Stimulated activated naive CD8-positive, alpha-beta T cell treated with anti-CD3 and anti-CD28 coated beads, Interleukin-15, Interleukin-2, amounts not matched to agents 100 U/mL and 50 U/mL, for 24 hours (primary cell): ENCODE measurements at regions not wholly inside any gene's neighbourhood (a gene's known extent, or its start where the extent isn't known, plus 50 kb on each side); places are given as distances from the start of the nearest gene placed in this dataset.
A peak's percentile ranks its signal among the peaks of the same experiment; 100 is the strongest.
"Not testable (repeated sequence)": the region's sequence is repeated elsewhere in the genome, so short reads cannot be mapped to it uniquely, and the experiment has no call there.

Experiments used
- ATAC-seq: fragments of 150-1000 bp; cut with Tn5 transposase; one replicate; pipeline ENCODE4 v1.10.0; 2021
- DNase-seq: peaks from one replicate; pipeline ENCODE4 v3.0.0; 2021

DNA sequence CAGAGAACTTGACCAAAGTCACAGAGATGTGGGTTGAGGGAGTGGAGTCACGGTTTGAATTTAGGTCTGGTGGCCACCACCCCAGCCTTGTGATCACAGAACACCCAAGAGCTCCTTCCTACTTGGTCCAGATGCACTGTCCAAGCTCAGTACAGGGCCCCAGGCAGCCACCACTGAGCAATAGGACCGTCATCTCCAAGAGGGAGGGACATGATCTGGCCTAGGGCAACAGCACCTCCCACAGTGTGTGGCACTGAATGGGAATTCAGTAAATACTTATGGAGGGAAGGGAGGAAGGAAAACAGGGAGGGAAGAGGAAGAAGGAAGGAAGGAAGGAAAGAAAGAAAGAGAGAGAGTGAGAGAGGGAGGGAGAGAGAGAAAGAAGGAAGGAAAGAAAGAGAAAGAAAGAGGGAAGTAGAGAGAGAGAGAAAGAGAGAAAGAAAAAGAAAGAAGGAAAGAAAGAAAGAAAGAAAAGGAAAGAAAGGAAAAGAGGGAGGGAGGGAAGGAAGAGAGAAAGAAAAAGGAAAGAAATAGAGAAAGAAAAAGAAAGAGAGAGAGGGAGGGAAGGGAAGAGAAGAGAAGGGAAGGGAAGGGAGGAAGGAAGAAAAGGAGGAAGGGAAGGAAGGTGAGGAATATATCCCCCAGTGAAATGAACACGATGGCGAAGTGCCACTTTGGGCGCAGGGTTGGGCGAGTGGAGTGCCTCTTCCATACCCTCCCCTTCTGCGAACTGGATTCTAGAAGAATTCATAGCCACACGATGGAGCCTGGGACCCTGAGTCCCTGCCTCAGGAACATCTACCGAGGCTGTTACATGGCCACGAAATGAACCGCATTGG lies 243.7 kb downstream of the TFAP2C start:
- DNase-seq (no peak), ATAC-seq (no peak)

DNA sequence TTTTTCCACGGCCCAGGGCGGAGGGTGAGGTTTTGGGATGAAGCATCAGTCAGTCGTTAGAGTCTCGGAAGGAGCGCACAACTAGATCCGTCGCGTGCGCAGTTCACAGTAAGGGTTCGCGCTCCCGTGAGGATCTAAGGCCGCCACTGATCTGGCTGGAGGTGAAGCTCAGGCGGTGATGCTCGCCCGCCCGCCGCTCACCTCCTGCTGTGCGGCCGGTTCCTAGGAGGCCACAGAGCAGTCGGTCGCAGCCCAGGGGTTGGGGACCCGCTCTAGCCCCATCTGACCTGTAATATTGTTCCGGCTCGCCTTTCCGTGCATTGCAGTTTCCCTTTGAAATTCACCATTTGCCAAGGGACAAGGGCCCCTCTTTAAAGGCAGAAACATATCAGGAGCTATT lies 244.7 kb downstream of the TFAP2C start:
- ATAC-seq (no peak), DNase-seq (no peak)

DNA sequence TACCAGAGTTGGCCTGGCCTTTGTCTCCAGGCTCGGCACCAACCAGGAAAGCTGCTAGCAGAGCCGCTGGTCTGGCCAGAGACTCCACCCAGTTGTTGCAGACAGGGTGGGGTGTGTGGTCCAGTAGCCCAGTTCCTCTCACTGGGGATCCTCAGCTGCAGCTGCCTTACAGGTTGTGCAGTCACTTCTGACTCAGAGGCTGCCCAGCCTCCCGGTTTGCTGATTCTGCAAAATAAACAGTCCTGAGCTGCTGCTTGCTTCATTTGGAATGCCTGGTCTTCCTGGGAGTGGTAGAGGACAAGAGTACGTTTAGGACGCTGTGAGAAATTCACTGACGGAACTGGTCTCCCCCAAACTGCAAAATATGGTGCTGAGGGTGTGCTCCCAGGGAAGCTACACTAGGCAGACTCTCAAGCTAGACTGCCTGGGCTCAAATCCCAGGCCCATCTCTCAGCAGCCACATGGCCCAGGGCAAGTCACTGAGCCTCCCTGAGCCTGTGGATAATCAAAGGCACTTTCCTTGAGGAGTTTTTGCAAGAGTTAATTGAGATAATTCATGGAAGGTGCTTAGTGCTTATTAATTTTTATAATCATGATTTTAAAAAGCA lies 246.1 kb downstream of the TFAP2C start:
- DNase-seq (no peak), ATAC-seq (no peak)

DNA sequence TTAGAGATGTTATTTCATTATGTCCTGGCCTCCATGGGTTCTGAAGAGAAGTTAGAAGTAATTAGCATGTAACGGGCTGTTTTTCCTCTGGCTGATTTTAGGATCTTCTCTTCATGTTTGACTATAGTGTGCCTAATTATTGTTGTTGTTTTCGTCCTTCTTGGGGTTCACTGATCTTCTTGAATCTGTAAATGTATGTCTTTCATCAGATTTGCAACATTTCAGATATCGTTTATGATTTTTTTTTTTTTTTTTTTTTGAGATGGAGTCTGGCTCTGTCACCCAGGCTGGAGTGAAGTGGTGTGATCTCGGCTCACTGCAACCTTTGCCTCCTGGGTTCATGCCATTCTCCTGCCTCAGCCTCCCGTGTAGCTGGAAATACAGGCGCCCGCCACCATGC lies 246.7 kb downstream of the TFAP2C start:
- ATAC-seq, result no peak
- no peak for DNase-seq

DNA sequence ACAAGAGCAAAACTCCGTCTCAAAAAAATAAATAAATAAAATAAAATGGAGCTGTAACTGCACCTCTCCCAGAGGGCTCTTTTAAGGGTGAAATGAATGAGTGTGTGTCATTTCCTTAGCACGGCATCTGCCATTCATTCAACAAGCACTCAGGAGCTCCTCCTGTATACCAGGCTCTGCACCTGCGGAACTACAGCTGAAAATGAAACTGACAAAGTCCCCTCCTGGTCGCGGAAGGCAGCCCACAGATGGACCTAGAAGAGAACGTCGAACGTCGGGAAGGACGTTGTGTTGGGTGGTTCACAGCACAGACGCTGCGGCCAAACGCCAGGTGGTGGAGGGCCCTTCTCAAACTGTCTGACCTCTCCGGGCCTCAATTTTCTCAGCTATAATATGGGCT lies 256.4 kb downstream of the TFAP2C start:
- DNase-seq (no peak), ATAC-seq (no peak)

DNA sequence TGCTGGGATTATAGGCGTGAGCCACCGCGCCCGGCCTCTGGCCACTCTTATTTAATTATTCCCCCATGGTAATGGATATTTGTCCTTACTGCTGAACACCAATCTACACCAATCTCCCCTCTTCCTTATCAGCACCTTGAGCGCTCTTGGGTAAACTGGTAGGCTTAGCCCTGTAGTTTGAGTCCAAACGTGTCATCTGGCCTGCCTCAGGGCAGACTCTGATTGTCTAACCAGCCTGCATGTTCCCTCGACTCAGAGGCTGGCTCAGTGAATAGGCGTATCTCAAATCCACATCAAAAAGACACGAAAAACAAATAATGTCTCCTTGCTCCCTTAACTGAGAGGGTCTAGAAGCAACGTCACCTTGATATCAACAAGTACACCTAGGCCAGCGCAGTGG lies 260.9 kb downstream of the TFAP2C start:
- ATAC-seq, result no peak
- DNase-seq, result no peak

DNA sequence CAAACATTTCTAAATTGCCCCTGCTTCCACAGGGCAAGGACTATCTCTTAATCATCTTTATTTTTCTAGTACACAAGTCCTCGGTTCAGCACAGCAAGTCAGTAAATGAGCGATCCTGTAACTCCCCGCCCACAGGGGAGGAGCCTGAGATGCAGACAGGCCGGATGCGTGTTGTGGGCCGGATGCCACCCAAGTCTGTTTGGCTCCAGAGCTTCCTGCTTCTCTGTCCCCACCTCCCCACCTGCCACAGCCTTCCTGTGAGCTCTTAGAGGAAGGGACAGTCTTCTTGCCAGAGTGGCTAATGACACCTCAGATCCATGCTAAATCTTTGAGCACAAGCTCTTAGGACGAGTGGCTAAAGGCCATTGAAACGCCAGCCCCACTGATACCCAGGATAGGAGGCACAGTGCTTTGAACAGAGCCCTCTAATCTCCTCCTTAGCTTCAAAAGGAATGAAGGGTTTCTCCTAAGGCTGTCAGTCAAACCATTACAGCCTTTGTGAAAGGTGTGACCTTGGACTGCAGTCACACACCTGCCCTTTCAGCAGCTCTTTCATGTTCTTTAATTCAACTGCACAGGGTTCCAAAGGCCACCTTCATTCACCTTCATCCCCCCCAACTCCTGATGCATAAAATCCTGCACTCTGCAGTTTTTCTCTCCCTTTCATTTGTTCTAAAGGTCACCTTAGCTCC lies 264.3 kb downstream of the TFAP2C start:
- no peak for ATAC-seq
- DNase-seq, result peak; percentile 7

DNA sequence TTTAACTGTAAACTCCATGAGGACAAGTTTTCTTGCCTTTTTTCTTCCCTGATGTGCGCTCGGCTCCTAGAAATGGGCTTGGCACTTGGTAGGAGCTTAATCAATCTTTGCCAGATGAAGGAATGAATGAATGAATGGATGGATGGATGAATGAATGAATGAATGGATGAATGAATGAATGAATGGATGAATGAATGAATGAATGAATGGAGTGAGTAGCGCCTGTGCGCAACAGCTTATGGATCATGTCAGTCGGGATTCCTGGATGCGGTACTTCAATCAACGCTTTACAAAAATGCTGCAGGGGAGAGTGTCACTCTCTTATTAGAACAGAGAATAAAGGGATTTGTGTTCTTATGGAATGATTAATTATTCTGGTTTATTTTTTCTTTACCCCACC lies 267.3 kb downstream of the TFAP2C start:
- ATAC-seq (no peak), DNase-seq (no peak)

DNA sequence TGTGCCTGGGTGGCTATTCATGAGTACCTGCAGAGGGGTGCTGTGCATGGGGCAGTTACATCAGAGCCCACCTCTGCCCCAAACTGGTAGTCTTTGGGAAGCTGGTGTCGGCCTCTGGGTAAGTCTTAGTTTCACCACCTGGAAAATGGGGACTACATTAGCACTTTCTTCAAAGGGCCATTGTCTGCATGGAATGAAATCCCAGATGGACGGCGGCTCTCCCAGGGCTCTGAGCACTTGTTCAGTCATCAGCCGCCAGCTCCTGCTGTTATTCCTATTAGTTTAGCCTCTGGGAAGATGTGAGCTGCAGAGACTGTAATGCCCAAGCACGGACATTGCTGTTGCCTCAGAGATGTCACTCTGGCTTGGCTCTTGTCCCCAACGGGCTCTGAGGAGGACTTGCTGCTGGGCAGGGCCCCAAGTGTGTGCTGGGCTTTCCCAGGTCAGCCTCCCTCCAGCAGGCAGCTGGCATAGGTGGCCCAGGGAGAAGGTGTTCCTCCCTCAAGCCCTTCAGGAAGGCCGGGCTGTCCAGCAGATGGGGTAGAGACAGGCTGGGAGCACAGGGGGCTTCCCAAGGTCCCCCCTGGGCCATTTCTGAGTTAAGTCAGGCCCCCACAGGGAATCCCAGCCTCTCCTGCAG lies 268.3 kb downstream of the TFAP2C start:
- DNase-seq, result no peak

DNA sequence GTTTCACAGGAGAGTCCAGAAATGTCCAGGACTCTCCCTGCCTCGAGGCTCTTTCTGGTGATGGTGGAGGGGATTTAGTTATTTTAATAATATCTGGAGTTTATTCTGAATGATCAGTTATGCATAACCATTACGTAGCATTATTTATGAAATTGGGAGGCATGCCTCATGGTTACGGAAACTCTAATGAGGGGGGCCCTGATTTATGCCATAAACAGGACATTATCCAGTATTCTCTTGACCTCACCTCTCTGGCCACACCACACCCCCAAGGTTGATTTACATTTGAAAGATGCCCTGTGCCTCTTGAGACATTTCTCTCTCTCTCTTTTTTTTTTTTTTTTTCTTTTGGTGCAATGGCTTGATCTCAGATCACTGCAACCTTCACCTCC lies 268.8 kb downstream of the TFAP2C start:
- DNase-seq (no peak), ATAC-seq (no peak)

More for the DNA sequence above, 268.3 kb downstream of the TFAP2C start:
- peak; percentile 9 for ATAC-seq

DNA sequence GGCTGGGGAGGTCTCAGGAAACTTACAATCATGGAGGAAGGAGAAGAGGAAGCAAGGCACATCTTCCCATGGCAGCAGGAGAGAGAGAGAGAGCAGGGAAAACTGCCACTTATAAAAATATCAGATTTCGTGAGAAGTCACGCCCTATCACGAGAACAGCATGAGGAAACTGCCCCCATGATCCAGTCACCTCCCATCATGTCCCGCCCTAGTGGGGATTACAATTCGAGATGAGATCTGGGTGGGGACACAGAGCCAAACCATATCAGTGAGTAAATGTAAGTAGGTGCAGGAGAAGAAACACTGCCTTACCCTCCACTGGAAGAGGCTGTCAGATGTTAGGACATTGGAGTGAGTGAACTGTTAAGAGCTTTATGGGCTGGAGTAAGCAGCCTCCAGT lies 270.4 kb downstream of the TFAP2C start:
- no peak for ATAC-seq
- DNase-seq, result no peak

DNA sequence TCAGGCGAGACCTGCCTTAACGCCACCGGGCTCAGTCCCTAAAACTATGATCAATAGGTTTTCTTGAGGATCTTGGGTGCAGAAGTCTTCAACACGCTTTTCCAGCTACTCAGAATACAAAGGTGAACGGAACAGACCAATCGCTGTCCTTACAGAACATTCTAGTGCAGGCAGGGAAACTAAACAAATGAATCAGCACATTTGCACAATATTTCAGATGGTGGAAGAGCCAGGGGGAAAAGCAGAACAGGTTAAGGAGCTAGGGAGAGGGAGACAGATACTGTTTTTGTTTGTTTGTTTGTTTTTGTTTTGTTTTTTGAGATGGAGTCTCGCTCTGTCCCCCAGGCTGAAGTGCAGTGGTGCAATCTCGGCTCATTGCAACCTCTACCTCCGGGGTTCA lies 271.1 kb downstream of the TFAP2C start:
- DNase-seq, result no peak
- no peak for ATAC-seq

DNA sequence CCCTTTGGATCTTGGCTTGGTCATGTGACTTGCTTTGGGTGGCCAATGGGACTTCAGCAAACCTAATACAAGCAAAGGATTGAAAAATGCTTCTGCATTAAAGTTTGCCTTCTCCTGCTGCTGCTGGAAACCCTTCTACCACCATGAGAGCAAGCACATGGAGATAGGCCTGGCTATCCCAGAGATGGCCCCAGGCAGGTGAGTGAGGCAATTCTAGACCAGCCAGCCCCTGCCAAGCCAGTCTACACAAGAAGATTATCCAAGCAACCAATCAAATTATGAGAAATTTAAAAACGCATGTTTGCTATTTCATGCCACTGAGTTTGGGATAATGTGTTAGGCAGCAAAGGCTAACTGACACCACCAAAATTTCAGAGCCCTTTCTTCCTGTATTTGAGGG lies 274.3 kb downstream of the TFAP2C start:
- DNase-seq (no peak), ATAC-seq (no peak)

DNA sequence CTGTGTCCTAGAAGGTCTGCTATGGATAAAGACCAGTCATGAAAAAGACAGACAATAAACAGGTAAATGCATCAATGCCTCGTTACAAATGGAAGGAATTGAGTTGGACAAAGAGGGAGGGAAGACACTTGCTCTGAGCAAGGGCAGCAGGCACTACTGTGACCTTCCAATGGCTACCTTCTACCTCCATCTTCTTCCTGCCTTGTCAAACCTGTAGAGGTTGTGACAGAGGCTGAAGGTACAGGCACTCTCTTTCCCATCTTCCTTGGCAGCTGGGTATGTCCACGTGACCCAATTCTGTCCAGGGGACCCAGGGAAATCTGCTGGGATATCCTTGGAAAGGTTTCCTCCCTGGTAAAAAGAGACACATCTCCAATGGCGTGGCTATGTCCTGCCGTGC lies 274.8 kb downstream of the TFAP2C start:
- no peak for ATAC-seq
- no peak for DNase-seq

DNA sequence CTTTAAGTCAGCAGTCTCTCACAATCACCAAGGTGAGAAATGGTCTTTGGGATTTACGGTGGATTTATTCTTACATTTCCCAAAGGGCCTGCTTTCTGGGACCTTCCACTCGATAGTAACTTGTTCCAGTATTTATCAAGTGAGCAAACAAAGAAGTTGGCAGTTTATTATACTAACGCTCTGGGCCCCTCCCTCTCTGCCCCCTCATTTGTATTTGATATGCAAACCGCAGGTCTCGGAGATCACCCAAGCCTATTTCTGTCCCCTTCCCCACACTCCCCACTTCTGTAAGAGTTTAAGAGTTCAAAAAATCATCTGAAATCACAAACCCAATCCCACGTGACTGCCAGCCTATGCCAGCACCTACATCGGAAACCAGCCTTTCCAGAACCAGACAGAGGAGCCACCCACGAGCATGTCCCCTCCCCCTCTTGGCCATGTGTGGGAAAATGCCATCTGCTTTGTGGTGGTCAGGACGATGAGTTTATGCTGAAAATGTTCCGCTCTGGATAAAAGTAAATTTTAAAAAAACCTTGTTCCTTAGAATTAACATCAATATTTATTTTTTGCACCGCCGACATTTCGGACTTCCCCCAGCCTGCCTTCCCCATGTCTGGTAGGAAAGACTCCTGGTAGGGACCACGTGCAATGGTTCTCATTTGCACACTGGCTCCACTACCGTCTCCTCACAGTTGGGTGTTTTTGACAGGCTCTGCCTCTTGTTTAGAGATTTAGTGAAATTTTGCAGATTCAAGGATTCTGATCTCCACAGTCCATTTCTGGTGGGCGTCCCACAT lies 281.0 kb downstream of the TFAP2C start:
- ATAC-seq (no peak), DNase-seq (no peak)

DNA sequence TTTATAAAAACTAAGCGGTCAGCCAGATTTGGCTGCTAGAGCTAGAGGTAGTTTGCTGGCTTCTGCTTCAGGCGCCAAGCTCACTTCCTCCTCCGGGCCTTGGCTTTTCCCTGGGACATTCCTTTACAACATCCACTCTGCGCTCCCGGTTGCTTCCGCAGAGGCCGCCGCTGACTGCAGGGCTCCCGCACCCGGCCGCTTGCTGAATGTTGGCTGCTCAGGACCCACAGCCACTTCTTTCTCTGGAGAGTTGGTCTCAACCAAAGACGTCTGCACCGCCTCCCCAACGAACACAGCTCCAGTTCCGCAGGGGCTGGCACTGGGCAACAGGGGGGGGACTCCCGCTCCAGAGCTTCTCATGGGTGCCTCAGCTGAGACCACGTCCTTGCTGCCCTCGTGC lies 282.8 kb downstream of the TFAP2C start:
- ATAC-seq, result no peak
- DNase-seq, result no peak

DNA sequence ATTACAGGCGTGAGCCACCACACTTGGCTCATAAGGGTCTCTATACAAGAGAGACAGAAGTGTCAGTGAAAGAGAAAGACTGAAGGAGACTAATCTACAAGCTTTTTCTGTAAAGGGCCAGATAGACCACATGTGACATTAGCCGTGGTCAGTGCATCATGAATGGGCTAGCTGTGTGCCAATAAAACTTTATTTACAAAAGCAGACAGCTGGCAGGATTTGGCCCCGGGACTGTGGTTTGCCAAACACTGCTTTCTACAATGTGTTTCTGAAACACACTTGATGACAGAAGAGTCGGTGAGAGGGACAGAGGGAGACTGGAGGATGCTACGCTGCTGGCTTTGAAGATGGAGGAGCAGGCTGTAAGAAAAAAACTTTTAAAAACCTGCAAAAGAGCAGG lies 285.4 kb downstream of the TFAP2C start:
- ATAC-seq, result no peak
- no peak for DNase-seq

DNA sequence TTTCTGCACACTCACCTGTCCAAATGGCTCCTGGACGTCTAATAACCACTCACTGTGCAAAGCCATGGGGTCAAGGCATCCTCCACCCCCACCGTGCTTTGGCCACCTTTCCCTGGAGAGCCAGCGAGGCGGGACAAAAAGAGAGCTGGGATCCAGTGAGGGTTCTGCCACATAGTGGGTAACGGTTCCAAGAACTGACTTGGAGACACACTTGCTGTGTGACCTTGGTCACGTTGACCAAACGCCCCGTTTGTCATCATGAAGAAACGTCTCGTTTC lies 287.2 kb downstream of the TFAP2C start:
- DNase-seq (no peak), ATAC-seq (no peak)

DNA sequence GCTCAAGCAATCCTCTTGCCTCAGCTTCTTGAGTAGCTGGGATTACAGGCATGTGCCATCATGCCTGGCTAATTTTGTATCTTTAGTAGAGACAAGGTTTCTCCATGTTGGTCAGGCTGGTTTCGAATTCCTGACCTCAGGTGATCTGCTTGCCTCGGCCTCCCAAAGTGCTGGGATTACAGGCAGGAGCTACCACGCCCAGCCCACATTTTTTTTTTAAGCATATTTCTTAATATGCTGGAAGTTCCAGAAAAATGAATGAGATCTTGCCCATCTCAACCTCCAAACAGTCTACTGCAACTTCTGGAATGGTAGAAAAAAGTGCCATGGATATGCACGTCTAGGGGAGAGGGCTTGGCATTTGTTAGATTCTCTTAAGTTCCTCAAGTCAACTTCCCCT lies 290.9 kb downstream of the TFAP2C start:
- not testable (repeated sequence) for ATAC-seq, DNase-seq

DNA sequence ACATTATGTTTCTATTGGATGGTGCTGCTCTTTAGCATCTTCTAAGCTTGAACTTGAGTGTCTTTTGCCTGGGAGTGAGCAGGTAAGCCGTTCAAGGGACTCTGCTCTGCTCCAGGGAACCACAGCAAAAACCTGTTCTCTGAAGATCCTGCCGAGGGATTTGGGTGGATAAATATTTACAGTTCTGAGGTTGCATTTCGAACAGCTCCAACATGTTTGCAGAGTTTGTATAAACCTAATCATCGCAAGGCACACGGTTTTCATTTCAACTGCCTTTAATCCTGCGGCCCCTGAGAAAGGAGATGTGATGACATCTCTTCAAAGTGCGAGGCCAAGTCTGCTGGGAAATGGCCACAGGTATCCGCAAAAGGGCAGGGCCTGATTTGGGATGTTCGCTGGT lies 293.4 kb downstream of the TFAP2C start:
- no peak for DNase-seq
- ATAC-seq, result no peak

DNA sequence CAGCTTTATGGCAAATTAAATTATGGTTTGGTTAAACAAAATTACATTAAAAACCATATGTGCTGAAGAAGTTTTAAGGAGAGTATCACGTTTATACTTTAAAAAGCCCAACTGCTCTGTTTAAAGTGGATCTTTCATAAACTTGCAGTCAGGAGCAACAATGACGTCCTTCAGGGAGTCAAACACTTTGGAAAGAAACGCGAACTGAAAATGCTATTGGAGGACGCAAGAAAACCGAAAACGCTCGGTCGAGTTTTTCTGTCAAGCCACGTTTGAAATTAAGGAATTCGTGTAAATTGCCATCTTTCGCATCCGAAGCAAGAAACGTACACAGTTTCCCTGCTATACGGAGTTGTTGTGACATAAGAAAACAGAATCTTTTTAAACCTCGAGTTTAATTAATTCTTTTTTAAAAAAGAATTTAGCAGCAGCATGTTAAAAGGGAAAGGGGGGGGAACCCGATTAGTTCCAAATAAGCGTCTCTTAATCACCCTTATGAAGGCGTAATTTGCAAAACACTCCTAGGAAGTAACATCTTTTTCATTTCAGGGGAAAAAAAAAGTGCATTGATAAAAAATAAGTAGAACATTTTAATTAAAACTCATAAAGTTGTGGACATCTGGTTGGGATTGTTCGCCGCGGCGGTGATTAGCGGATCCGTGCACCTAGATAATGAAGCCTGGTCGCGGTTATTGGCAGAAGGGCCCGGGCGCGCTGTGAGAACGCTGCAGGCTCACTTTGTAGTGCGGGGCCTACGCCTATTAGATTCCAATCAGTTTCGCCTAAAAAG lies 295.4 kb downstream of the TFAP2C start:
- ATAC-seq (no peak), DNase-seq (no peak)
